ENCODE measurements at regions not wholly inside any gene's neighbourhood (a gene's known extent, or its start where the extent isn't known, plus 50 kb on each side); places are given as distances from the start of the nearest gene placed in this dataset.

GRCh38 chr3:22962244-22962643, 240.9 kb upstream of the UBE2E2 start:
- no peaks in the 10 kb centered on the region for H3K36me3 ChIP-seq (ENCODE audit: low read depth)
- no peak for DNase-seq
- no peak overlapping the region for H3K4me3 ChIP-seq
- ATAC-seq, result no peak
- intact Hi-C loops (cut with DNase I, micrococcal nuclease), result no loop called here
- no peak for TF ChIP-seq CTCF (IDR thresholded peaks at IDR 0.05)
- H3K9me3 ChIP-seq, result no peaks in the 10 kb centered on the region
- no peaks in the 10 kb centered on the region for H3K4me1 ChIP-seq (ENCODE audit: low read depth)

- no peak for TF ChIP-seq CTCF (IDR thresholded peaks at IDR 0.05)
- intact Hi-C loops (cut with DNase I, micrococcal nuclease), result no loop called here
- DNase-seq (no peak), ATAC-seq (no peak)
- Histone ChIP-seq H3K36me3 (ENCODE audit: low read depth) (no peaks in the 10 kb centered on the region), H3K4me3 (no peak overlapping the region), H3K9me3 (no peaks in the 10 kb centered on the region), H3K4me1 (ENCODE audit: low read depth) (no peaks in the 10 kb centered on the region)
Measured at GRCh38 chr3:22966349-22966748, 236.8 kb upstream of the UBE2E2 start.

GRCh38 chr3:22969276-22969675, 233.9 kb upstream of the UBE2E2 start:
- H3K36me3 ChIP-seq (ENCODE audit: low read depth), result no peaks in the 10 kb centered on the region
- ATAC-seq (no peak), DNase-seq (no peak)
- TF ChIP-seq CTCF (IDR thresholded peaks at IDR 0.05), result no peak
- H3K4me1 ChIP-seq (ENCODE audit: low read depth), result no peaks in the 10 kb centered on the region
- H3K4me3 ChIP-seq, result no peak overlapping the region
- H3K9me3 ChIP-seq, result no peaks in the 10 kb centered on the region
- intact Hi-C loops (cut with DNase I, micrococcal nuclease), result no loop called here

- no peak overlapping the region for H3K4me3 ChIP-seq
- ATAC-seq (no peak), DNase-seq (no peak)
- no peaks in the 10 kb centered on the region for H3K36me3 ChIP-seq (ENCODE audit: low read depth)
- TF ChIP-seq CTCF (IDR thresholded peaks at IDR 0.05), result no peak
- intact Hi-C loops (cut with DNase I, micrococcal nuclease), result no loop called here
- no peaks in the 10 kb centered on the region for H3K9me3 ChIP-seq
- no peaks in the 10 kb centered on the region for H3K4me1 ChIP-seq (ENCODE audit: low read depth)
Measured at GRCh38 chr3:22971497-22971896, 231.6 kb upstream of the UBE2E2 start.

GRCh38 chr3:22977042-22977441, 226.1 kb upstream of the UBE2E2 start:
- no peaks in the 10 kb centered on the region for H3K4me1 ChIP-seq (ENCODE audit: low read depth)
- no peaks in the 10 kb centered on the region for H3K9me3 ChIP-seq
- ATAC-seq (peak; percentile 16), DNase-seq (no peak)
- no peak overlapping the region for H3K4me3 ChIP-seq
- no peaks in the 10 kb centered on the region for H3K36me3 ChIP-seq (ENCODE audit: low read depth)
- intact Hi-C loops (cut with DNase I, micrococcal nuclease), result no loop called here
- TF ChIP-seq CTCF (IDR thresholded peaks at IDR 0.05), result no peak

GRCh38 chr3:22977650-22978289, 225.4 kb upstream of the UBE2E2 start:
- TF ChIP-seq CTCF (IDR thresholded peaks at IDR 0.05), result no peak
- H3K4me3 ChIP-seq, result no peak overlapping the region
- DNase-seq (no peak), ATAC-seq (no peak)
- H3K36me3 ChIP-seq (ENCODE audit: low read depth), result no peaks in the 10 kb centered on the region
- H3K4me1 ChIP-seq (ENCODE audit: low read depth), result no peaks in the 10 kb centered on the region
- H3K9me3 ChIP-seq, result no peaks in the 10 kb centered on the region
- intact Hi-C loops (cut with DNase I, micrococcal nuclease), result no loop called here

Measured in mucosa of descending colon (tissue), 3 donors.